Endometrium (tissue), 2 donors: ENCODE measurements at regions not wholly inside any gene's neighbourhood (a gene's known extent, or its start where the extent isn't known, plus 50 kb on each side); places are given as distances from the start of the nearest gene placed in this dataset.

ENCODE experiments used
- FAIRE-seq: peaks from 2 replicates; lab custom pipeline; 2012; peaks lifted over from hg19 to GRCh38; lab: Jason Lieb, UNC
- donor health status: control.
- donor health status: control.

DNA sequence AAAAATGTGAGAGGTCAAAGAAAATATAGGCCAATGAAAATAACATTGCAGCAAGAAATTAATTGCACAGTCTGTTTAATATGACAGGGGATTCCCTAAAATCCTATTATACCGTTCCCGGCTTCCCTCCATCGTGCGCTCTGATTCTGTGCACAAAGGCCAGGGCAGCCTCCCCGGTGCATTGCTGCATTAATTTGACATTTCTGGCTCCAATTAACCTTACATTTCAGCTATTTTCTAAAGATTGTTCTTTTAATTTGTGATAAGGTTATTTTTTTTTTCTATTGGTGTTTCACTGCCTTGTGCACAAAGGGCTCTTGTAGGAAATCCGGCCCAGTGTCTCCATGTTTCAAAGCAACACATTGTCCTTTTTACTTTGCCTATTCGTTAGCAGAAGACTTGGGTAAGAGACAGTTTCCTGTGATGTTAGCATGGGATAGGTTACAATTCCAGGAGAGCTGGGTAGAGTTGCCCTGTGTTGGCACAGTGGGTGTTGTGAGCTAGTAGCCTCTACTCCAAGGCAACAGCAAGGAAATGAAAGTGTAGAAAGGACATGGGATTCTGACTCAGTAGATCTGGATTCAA is 257.3 kb upstream of the IGF1R start:
- FAIRE-seq: no peak

DNA sequence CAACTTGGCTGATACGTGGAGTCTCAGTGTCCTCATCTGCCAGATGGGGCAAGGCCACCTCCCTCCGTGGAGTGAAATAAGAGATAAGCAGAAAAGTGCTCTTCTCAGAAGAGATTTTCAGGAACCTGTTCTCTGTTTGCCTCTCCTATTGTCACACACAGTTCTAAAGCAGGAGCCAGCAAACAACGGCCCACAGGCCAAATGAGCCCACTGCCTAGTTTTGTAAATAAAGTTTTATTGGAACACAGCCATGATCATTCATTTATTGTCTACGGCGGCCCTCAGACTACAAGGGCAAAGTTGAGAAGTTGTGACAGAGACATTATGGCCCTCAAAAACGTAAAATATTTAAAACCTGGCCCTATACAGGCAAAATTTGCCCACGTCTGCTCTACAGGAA is 256.8 kb upstream of the IGF1R start:
- FAIRE-seq: no peak

DNA sequence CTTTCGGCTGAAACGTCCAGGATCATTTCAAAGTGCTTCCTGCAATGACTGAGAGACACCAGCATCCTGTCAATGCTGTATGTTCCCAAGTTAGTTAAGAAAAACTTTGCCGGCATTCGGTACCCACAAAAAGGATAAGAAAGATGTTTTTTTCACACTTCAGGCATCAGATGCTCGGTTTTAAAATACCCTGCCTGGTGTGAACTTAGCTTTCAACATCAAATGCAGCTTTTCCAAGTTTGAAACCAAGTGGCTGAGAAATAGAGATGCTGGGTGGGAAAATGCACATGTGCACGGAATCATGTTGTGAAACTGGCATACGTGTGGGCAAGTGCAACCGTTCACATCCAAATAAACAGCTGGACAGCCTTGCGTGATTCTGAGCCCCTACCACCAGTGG is 254.9 kb upstream of the IGF1R start:
- no peak for FAIRE-seq

DNA sequence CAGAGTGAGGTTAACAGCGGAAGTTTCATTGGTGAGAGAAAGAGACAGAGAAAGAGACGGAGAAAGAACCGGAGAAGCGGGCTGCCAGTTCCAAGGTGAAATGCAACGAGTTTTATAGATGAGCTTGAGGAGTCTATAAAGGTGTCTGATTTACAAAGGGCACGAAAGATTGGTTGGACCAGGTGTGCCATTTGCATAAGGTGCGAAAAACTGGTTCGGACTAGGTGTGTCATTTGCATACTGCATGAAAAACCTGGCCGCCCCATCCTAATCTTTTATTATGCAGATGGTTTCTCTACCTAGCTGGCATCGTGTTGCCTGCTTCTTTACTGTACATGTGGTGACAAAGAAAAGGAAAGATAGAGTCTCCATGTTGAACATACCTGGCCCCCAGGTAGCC is 253.8 kb upstream of the IGF1R start:
- no peak for FAIRE-seq

DNA sequence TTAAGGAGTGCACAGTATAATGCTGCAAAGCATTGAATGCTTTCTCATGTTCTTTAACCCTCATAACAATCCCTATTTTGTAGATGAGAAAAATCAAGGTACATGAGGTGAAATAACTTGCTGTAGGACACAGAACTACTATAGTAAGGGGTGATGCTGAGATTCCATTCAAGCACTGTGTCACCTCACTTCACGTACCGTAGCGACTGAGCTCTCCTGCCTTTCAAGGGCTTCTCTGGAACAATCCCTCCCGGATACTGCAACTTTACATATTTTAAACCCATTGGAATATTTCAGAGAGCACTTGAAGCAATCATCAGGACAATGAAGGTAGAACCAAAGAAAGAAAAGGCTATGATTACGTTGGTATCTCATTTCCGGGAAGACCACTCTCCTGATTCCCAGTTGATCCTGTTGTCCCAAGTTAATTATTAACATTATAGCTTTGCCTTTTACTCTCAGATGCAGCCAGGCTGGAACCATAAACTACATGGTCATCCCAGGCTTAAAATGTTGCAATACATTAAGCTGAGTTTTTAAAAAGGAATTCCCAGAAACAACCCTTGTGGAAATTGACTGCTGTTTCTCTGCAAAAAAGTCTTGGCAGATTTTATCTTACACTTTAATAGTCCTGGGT is 252.2 kb upstream of the IGF1R start:
- FAIRE-seq: no peak

DNA sequence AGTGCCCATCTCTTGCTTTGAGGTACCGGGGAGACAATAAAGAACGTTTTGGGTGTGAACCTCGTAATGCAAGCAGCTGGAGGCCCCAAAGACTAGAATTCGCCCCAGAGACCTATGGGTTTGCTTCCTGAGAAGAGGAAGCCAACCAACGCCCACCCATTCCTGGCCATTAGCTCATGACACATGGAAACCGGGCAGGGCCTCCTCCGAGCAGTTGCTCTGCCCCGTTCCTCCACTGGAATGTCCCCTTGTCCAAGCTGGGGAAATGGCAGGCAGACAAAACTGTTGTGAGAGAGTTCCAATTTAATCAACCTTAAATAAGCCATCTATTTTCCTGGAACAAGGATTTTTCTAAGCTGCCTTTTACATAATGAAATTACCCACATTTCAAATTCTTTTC is 250.9 kb upstream of the IGF1R start:
- no peak for FAIRE-seq

DNA sequence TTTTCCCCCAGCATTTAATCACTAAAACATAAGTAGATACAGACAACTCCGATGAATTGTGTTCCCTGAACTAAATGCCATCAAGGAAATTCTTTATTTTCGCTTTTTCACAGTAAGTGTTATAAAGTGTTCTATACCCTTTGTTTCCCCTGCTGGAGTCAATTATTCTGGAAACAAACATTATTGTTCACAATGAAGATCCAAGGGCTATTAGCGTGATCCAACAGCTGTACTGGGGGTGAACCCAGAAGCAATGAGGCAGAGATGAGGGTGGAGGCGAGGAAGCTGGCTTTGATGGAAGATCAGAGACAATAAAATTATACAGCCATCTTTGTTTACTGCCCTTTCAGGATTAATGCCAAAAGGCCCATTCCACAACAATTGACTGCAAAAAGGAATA is 250.3 kb upstream of the IGF1R start:
- no peak for FAIRE-seq

DNA sequence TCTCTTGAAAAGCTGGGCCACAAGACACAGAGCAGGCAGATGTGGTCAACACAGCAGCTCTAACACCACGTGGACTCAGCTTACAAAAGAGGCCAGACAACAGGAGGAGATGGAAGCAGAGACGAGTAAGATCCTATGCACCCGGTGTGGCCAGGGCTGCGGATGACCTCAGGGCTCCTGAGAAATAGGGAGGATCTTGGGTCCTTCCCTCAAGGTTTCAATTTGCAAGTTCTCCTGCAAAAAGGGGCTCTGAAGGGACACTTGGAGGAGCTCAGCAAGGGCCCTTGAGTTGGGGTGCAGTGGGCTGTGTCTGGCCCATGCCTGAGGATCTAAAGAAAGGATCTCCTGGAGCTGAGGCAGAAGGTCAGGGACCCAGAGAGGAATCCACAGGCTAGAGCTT is 249.5 kb upstream of the IGF1R start:
- no peak for FAIRE-seq

DNA sequence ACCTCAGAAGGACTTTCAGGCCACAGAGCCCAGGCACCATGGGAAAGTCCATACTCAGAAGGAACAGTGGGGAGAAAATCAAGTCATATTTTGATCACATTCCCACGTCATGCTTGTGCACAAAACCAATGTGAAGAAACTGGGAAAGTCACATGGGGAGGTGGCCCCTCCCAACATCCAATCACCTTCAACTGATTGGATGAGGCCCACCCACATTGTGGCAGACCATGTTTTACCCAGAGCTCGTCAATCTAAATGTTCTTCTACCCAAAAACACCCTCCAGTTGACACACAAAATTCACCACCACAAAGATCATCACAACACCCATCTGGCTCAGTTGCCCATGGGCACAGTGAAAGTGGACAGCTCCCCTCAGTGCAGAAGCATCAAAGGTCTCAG is 248.2 kb upstream of the IGF1R start:
- no peak for FAIRE-seq

DNA sequence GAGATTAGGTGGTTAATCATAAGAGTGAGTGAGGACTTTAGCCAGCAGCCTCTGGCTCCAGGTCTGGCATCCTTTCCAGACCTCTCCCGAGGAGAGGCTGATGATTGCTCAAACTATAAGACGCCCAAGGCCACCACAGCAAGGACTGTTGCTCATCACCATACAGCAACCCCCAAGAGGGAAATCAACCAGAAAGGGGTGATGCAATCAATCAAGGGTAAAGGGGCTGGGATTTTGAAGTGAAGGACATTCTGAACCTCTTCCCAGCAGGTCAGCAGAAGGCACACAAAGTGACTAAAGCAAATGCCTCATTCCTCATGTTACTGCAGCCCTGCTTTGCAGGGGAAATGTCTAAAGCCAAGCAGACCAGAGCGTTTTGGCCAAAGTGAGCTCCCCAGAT is 247.3 kb upstream of the IGF1R start:
- FAIRE-seq: no peak

DNA sequence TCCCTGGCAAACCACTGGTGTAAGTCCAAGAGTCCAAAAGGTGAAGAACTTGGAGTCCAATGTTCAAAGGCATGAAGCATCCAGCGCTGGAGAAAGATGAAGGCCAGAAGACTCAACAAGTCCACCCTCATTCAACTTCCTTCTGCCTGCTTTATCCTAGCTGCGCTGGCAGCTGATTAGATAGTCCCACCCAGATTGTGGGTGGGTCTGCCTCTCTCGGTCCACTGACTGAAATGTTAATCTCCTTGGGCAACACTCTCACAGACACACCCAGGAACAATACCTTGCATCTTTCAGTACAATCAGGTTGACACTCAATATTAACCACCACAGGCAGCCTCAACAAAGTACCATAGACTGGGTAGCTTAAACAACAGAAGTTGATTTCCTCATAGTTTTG is 245.9 kb upstream of the IGF1R start:
- FAIRE-seq: no peak

DNA sequence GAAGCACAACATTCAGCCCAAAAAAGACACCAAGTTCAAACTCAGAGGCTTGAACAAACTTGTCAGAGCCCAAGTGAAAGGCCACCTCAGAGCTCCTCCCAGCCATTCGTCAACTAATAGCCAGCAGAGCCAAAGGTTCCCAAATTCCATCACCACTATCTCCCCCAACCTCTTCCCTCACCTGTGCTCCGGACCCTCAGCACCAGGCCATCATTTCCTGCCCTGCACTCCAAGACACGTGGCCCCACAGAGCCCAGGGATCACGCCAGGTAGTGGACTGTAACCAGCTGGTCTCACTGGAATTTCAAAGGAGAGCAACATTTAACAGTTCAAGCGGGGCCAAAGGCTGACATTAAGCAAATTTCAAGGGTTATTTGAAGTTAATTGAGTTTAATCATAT is 245.2 kb upstream of the IGF1R start:
- FAIRE-seq: no peak

DNA sequence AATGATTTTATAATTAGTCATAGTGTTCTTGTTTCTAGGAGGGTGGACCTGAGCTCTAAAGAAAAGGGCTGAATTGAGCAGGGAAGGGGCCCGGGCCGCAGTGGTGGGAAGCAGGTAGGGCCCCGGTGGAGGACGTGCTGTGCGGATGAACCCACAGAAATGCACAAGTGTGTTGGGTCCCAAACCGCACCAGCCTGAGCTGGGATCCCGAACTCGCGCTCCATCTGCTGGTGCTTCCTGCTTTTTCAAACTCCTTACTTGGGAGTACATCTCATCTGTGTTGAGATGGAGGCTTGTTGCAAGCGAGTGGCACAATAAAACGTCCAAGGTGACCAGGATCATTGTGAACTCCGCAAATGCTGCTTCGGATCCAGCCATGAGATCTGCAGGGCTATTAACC is 244.8 kb upstream of the IGF1R start:
- no peak for FAIRE-seq

DNA sequence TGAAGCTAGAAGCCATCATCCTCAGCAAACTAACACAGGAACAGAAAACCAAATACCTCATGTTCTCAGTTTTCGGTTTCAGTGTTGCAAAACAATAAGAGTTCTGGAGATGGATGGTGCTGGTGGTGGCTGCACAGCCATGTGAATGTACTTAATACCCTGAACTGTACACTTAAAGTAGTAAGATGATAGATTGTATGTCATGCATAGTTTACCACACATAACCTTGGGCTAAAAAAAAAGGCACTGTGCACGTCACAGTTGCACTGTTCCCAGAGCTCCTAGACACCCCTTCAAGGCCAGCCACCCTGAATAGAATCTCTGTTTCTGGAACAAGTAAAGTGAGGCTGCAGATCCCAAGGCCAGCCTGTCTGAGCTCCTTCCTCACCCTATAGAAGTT is 243.3 kb upstream of the IGF1R start:
- no peak for FAIRE-seq

DNA sequence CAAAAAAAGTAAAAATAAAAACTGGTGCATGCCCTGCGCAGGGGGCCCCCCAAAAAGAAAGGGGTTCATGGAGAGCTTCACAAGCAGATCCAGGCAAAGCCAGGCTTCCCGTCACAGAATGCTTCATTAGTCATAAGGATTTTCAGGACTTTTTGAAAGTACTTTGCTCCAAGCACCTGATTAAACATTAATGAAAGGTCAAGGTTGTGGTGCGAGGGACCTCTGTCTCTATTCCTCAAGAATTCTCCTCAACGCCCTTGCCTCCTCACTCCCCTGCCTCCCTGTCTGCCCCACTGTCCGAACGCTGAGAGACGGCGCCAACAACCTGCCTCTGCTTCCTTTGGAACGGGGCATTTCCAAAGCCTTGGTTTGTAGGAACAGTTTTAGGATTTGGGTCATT is 240.1 kb upstream of the IGF1R start:
- FAIRE-seq: no peak

DNA sequence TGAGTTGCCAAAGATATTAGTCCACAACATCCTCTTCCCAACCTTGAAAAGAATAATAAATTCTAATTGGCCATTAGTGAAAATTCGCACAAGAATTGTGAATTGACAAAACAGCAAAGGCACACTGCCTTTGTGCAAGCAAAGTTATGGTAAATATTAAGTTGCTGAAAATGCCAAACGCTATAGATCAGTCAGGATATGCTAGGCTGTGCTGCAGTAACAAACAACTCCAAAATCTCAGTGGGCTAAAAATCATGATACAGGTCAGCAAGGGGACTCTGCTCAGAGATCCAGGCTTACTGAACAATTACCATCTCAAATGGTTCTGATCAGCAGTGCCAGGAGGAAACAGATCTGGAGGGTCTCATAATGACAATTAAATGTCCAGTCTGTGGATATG is 238.0 kb upstream of the IGF1R start:
- FAIRE-seq: no peak

DNA sequence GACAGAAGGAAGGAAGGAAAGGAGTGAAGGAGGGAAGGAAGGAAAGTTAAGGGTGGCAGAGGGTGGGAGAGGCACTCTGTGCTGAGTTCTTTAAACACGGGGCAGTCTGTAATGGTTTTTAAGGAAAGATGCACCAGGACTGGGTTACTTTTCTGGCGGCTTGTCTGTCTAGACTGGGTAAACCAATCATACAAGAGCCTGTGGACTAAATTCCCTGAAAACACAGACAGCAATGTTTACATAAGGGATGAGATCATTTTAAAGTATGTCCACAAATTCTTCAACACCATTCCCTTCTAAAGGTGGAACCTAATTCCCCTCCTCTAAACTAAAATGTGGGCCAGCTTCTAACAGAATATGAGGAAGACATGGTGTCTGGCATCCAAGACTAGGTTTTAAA is 235.5 kb upstream of the IGF1R start:
- FAIRE-seq: no peak

DNA sequence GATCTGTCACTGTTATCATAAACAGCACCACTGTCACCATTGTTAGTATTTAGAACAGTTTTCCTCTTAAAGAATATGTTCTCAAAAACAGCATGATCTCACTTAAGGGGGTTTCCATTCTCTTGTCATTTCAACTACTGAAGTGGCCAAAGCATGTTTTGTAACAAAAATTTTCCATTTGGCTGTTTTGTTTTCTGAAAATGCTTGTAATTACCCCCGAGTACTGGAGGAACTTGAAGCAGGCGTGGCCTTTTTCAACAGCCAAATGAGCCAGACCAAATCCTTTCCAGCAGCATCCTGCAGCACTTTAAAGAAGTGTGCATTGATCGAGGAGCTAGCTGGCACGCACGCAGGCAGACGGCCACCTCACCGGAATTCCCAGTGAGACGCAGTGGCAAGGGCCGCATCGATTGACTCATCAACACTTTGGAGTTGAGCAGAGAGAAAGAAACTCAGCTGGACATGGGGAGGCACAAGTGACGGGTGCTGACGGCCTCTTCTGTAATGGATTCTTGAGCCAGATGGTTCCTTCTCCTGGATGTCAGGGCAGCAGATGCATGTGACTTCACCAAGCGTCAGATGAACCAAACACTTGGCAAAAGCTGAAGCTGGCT is 234.3 kb upstream of the IGF1R start:
- FAIRE-seq: no peak

DNA sequence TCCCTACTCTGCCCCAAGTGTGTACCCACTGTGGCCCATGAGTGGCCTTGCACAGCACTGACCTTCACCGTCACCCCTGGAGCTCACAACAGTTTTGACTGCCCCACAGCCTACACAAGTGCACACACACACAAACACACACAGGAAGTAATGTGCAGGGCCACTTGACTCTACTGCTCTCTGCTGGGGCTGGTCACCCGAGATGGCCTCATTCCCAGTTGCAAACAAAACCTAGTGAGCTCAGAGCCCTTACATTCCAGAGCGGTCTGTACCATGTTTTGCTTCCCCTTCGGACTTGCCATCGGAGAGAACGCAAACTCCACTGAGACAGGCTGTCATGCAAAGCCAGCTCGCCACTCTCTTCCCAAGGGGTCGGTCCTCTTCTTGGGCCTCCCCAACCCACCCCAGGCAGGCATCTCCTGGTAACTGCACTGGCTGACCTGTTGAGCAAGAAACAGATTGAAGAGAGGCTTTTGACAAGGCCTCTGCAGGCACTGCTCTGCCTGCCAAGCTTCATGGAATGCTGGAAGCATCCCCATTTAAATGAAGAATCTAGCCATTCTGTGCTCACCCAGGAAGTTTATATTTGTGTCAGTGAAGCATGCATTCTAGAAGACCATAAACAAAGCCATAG is 232.0 kb upstream of the IGF1R start:
- FAIRE-seq: no peak

DNA sequence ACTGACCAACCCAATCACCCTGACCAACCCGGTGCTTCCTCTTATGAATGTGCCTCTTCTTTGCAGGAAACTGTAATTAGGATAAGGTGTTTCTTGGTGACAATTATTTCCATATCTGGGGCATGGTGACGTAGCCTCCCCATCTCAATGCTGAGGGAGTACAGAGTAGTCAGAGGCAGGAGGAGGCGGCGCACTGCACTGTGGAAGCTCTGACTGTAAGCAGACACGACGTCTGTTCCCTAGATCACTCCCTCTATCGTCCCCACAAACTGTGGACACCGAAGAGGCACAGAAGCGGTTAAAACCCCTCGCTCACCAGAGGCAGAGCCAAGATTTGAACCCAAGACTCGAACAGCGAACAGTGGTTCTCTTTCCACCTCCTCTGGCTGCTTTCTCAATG is 231.0 kb upstream of the IGF1R start:
- FAIRE-seq: no peak

DNA sequence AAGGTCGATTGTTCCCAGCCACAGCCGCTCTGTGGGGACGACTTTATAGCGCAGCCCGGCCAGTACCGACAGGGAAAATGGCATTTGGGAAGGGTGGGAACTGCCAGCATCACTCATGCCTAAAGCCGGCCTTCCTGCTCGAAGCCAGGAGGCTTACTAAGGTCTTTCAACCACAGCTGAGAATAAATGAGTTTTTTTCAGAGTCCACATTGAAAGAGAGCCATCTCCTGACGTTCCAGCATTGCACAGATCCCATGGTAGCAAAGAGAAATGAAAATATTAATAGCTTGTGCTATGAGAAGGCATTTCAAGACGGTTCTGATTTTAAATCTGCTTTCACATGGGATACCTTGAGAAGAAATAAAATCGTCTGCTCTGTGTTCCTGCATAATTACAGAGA is 230.2 kb upstream of the IGF1R start:
- no peak for FAIRE-seq

DNA sequence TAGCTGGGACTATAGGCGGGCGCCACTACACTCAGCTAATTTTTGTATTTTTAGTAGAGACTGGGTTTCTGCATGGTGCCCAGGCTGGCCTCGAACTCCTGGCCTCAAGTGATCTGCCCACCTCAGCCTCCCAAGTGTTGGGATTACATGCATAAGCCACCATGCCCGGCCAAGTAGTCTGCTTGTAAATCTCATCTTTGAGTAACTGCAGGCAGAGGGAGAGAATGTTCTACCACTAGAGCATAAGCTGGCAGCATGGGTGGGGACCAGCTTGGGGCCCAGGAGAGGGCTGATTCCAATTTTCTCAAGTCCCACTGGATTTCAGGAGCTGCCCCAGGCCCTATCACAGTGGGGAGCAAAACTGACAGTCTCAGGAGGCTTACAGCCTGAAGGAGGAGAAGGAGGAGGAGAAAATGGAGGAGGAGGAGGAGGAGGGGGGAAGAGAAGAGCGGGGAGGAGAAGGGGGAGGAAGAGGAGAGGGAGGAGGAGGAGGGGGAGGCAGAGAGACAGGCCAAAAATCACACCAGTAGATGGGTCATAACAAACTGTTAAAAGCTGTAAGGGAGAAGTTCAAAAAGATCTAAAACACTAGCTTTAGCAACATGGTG is 229.1 kb upstream of the IGF1R start:
- no peak for FAIRE-seq

DNA sequence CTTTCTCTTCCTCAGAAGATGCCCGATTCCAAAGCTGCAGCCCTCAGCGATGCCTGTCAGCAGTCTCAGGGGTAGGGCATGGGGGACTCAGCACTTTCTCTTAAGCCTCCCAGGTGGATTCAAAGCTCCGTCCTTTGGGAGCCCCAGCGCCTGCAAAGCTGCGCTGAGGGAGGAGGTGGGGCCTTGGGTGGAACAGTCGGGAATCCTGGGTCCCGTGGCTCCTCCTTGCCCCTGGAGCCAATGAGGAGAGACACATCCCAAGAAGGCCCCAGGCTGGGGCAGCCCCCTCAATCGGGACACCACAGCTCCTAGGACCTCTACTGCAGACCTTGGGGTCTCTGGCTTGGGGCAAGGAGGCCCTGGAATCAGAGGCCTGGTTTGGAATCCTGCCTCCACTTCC is 227.5 kb upstream of the IGF1R start:
- FAIRE-seq: no peak
